AG09309 (cell line): ENCODE measurements at regions not wholly inside any gene's neighbourhood (a gene's known extent, or its start where the extent isn't known, plus 50 kb on each side); places are given as distances from the start of the nearest gene placed in this dataset.
A peak's percentile ranks its signal among the peaks of the same experiment; 100 is the strongest.

Experiments
- DNase-seq: peaks from one replicate; pipeline ENCODE4 v3.0.0-alpha.2; 2010; ENCODE audit warnings: low read depth
- H3K4me3 ChIP-seq: 2 replicates; pipeline ENCODE4 v1.5.1; 2011; ENCODE audit warnings: mild to moderate bottlenecking, low read depth, low read length, moderate library complexity; ENCODE audit not compliant: control insufficient read depth
- TF ChIP-seq, protein P1 (sequence below): IDR thresholded peaks from 2 replicates; pipeline ENCODE4 v1.5.1; 2011; ENCODE audit warnings: mild to moderate bottlenecking, low read depth, low read length, inconsistent platforms; ENCODE audit not compliant: insufficient read depth, control insufficient read depth; ENCODE audit errors: missing control alignments

DNA sequence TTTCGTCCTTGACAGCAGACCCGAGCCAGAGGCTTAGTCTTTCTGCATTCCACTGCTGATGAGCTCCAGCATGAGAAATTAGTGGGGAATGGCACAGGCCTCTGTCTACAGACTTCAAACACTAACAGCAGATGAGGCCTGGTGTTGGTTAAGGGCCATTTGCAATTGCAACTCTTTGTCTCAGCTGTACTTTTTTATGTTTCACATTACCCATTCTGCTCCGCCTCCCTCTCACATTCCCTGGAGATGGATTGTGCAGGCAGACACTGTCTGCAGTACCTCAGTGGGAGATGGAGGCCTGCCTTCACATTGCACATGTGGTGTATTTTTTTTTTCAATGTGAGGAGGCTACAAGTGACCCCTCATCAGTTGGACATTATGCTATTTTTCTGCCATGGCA, 370.2 kb downstream of the DUSP10 start:
- DNase-seq = no peak
- TF ChIP-seq, protein P1, sequence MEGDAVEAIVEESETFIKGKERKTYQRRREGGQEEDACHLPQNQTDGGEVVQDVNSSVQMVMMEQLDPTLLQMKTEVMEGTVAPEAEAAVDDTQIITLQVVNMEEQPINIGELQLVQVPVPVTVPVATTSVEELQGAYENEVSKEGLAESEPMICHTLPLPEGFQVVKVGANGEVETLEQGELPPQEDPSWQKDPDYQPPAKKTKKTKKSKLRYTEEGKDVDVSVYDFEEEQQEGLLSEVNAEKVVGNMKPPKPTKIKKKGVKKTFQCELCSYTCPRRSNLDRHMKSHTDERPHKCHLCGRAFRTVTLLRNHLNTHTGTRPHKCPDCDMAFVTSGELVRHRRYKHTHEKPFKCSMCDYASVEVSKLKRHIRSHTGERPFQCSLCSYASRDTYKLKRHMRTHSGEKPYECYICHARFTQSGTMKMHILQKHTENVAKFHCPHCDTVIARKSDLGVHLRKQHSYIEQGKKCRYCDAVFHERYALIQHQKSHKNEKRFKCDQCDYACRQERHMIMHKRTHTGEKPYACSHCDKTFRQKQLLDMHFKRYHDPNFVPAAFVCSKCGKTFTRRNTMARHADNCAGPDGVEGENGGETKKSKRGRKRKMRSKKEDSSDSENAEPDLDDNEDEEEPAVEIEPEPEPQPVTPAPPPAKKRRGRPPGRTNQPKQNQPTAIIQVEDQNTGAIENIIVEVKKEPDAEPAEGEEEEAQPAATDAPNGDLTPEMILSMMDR = no peak
- H3K4me3 ChIP-seq = no peak overlapping the region

DNA sequence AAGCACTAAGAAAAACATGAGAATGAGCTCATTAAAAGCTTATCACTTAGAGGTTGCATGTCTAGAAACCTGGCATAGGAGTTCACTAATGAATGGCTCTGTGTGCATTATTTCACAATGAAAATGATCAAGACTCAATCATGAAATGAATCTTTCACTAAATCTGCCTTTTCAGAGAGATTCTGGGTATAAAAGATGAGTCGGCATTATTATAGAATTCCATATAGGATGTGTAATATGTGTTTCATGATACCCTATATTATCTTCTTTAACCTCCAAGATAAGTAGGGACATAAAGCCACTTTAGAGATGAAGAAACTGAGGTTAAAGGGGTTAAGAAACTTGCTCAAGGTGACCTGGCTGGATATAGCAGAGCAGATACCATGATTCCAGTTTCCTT, 368.1 kb downstream of the DUSP10 start:
- no peak for DNase-seq
- H3K4me3 ChIP-seq = no peak overlapping the region
- TF ChIP-seq, protein P1 = no peak

DNA sequence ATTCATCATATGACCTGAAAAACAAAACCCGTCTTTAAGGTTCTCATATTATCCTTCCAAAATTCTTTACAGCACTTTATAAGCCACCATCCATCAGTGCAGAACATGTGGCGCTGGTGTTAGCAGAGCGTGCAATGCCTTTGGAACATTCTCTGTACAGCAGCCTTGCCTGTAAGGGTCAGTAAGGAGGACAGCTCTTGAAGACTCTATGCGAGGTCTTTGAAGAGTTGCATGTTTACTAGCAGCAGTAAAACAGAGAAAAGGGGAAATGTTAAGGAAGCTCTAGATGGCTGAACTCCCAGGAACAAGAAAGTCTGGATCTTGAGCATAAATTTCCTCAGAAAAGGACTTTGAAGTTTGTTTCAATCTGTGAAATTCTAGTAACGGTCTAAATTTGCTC, 365.6 kb downstream of the DUSP10 start:
- DNase-seq = no peak
- no peak overlapping the region for H3K4me3 ChIP-seq
- TF ChIP-seq, protein P1 = no peak

DNA sequence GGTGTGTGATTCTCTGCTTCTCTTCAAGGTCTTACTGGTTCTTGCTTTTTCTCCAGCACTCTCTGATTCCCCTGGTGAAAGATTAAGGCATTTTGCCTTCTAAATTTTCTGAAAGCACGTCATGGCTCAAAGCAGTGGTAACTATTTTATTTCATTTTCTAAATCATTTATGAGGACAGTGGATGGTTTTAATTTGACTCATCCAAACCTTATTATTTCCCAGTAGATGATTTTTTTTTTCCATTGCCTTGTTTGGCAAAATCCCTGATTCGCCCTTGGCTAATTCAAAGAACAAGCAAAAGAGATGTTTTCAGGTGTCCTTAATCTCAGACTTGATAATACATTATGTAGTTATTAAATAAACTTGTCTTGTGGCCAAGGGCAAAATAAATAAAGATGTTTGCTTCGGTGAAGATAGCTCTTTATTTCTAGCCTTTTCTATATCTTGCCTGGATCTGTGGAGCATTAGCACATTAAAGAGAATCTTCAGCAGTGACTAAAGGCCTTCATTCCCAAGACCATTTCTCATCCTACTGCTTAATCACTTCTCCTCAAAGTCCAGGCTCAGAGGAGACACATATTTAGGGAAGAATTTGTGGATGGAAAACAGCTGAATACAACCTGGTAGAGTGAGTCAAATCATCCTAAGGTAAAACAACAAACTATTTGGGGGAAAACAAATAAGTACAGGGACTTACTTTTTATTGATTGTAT, 359.8 kb downstream of the DUSP10 start:
- DNase-seq = peak; percentile 38
- no peak overlapping the region for H3K4me3 ChIP-seq
- TF ChIP-seq, protein P1 = no peak

DNA sequence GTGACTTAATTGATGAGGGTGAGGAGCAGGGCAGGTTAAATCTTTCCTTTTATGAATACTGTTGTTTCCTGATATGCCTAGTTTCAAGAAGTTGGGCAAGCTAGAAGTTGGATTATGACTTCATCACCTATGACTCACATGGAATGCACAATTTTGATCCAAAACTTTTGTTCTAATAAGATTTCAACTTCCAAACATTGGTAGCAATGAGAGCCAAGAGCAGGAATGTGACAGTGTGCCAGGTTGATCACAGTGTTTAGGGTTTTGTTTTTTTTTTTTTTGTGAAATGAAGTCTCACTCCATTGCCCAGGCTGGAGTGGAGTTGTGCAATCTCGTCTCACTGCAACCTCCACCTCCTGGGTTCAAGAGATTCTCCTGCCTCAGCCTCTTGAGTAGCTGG, 349.4 kb downstream of the DUSP10 start:
- no peak overlapping the region for H3K4me3 ChIP-seq
- peak; percentile 78 for DNase-seq
- TF ChIP-seq, protein P1 = no peak

DNA sequence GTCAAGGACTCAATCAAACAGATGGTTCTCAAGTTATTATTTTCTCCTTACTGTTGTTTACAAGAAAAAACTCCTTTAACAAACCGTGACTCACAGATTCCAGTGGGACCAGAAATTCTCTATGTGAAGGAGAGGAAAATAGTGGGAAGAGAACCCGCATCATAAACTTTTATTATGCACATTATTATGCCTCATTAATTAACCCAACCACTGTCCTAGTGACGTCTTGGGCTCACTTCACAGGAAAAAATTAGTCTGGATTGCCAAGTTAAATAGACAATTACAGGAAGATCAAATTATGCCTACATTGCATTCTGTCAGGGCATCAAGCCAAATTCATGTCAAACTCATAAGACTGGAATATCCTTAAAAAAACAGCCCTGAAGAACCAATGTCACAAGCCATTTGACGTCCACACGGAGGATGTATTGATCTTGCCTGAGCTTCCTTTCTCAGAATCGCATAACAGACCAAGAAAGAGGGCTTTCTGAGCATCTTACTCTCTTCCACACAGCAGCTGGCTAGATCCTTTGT, 347.8 kb downstream of the DUSP10 start:
- peak; percentile 69 for DNase-seq
- TF ChIP-seq, protein P1 = no peak

More for the DNA sequence above, 347.8 kb downstream of the DUSP10 start:
- H3K4me3 ChIP-seq = no peak overlapping the region
